Adipocyte (in vitro differentiated cells): ENCODE measurements at regions not wholly inside any gene's neighbourhood (a gene's known extent, or its start where the extent isn't known, plus 50 kb on each side); places are given as distances from the start of the nearest gene placed in this dataset.
"Not testable (repeated sequence)": the region's sequence is repeated elsewhere in the genome, so short reads cannot be mapped to it uniquely, and the experiment has no call there.

ENCODE experiments used
- DNase-seq: peaks from one replicate; pipeline ENCODE4 v3.0.0-alpha.2; 2015; ENCODE audit warnings: low read depth
- H3K27me3 ChIP-seq: replicated peaks from 2 replicates; pipeline ENCODE4 v1.7.0; 2013; ENCODE audit warnings: mild to moderate bottlenecking, low read length, moderate library complexity; ENCODE audit not compliant: control insufficient read depth, insufficient read depth
- H3K36me3 ChIP-seq: 2 replicates; pipeline ENCODE4 v1.7.0; 2013; ENCODE audit warnings: low read length, mild to moderate bottlenecking, moderate library complexity; ENCODE audit not compliant: control insufficient read depth, insufficient read depth, severe bottlenecking
- H3K4me1 ChIP-seq: 2 replicates; pipeline ENCODE4 v1.7.0; 2013; ENCODE audit warnings: mild to moderate bottlenecking, low read length, moderate library complexity; ENCODE audit not compliant: control insufficient read depth, insufficient read depth
- H3K4me3 ChIP-seq: 2 replicates; pipeline ENCODE4 v1.7.0; 2013; ENCODE audit warnings: mild to moderate bottlenecking, low read length, moderate library complexity
- H3K9ac ChIP-seq: 2 replicates; pipeline ENCODE4 v1.7.0; 2013; ENCODE audit warnings: mild to moderate bottlenecking, low read length, moderate library complexity
- H3K9me3 ChIP-seq: 2 replicates; pipeline ENCODE4 v1.7.0; 2013; ENCODE audit warnings: mild to moderate bottlenecking, low read length, moderate library complexity; ENCODE audit not compliant: control insufficient read depth

DNA sequence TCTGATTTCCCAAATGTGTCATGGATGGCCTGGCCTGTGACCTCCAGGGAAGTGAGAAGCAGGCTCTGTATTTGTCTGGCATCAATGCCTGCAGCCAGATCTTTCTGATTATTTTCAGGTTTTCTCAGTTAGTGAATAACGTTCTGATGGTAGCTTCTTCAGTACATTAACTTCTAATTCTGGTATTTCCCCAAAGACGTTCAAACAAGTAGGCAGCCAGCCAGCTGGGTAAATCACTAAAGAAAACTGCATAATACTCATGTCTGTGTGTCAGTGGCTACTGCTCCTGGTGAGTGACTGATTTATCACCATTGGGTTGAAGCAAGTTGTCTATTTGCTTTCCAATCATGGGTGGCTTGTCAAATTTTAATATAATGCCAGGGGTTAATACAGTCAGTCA, 162.6 kb upstream of the PFN2 start:
- Histone ChIP-seq H3K9me3 (no peaks in the 10 kb centered on the region), H3K9ac (no peak overlapping the region), H3K36me3 (no peaks in the 10 kb centered on the region), H3K27me3 (peaks cover 7% of the 10 kb centered on the region), H3K4me3 (no peak overlapping the region), H3K4me1 (peaks cover 13% of the 10 kb centered on the region)
- DNase-seq = no peak

DNA sequence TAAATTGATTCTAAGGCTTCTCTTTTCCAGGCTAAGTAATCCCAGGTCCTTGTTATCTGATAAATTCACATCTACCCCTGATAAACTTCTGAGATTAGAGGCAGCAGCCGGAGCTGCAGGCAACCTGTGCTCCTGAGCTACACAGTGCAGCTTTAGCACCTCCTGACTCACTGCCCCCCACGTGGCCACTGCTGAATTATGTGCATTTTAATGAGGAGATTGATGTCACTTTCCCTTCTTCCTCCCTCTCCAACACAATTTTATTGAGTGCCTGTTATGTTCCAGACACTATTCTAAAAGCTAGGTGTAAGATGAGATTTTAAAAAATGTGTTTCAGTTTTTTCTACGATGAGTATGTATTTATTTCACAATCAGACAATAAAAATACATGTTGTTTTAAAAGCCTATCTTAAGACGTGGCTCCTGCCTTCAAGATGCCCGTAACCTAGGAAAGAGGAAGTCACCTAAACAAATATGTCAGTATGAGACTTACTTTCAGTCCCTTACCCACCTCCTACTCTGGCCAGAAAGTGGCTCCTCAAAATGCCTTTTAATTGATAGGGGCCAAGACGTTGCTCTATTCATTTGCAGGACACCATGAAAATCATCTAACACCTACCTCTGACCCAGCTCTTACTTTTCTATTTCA, 161.5 kb upstream of the PFN2 start:
- H3K4me3 ChIP-seq = no peak overlapping the region
- DNase-seq = no peak
- H3K9me3 ChIP-seq = no peaks in the 10 kb centered on the region

DNA sequence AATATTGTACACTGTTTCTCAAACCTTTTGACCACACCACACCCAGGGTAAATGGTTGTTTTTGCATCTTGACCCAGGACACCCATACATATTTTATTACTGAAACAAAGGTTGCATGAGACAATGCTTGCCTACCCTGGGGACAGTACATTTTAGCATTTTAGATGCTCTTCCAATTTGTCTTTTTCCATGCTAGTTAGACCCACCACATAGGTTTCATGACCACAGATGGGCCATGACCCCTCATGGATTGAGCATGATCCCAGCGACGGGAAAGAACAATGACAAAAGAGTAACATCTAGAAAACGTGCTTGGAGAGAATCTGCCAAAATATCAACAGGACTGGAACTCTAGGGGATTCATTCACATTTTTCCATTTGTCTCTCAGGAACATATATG, 161.0 kb upstream of the PFN2 start:
- no peak overlapping the region for H3K4me3 ChIP-seq
- no peak overlapping the region for H3K9ac ChIP-seq
- no peak for DNase-seq
- peaks cover 7% of the 10 kb centered on the region for H3K27me3 ChIP-seq
- no peaks in the 10 kb centered on the region for H3K9me3 ChIP-seq
- H3K4me1 ChIP-seq = peaks cover 13% of the 10 kb centered on the region
- no peaks in the 10 kb centered on the region for H3K36me3 ChIP-seq

More for the DNA sequence above, 161.5 kb upstream of the PFN2 start:
- H3K36me3 ChIP-seq = no peaks in the 10 kb centered on the region
- peaks cover 13% of the 10 kb centered on the region for H3K4me1 ChIP-seq
- peaks cover 7% of the 10 kb centered on the region for H3K27me3 ChIP-seq
- H3K9ac ChIP-seq = no peak overlapping the region

DNA sequence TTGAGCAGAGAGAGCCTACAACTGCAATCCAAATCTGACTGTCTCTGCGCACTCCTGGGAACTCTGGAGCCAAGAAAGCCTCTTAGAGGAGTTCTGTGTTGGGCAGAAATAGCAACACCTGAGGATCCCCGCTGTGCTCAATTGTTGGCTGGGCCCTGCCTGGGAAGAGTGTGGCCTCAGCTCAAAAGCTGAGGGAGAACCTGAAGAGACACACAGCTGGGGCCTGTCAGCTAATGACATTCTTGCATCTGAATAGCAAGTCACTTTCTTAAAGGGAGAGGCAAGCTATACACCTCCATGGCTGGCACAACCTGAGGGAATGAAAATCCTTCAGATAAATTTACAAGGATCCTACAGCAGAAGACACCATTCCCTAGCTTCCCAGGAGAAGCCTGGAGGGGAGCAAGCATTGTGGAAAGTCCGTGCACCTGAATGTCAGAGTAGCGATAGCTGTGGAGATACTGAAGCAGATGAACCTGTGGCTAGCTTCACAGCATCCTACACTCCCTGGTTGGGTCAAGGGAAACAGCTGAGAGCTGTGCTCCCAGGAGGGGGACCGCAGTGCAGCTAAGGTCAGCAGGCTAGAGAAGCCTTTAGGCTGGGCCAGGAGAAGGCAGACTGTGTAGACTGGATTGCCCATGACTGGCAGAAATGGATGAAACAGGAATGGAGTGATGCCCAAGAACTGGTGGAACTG, 159.9 kb upstream of the PFN2 start:
- Histone ChIP-seq H3K36me3 (no peaks in the 10 kb centered on the region), H3K4me3 (no peak overlapping the region), H3K9me3 (no peaks in the 10 kb centered on the region), H3K27me3 (peaks cover 7% of the 10 kb centered on the region), H3K4me1 (peaks cover 8% of the 10 kb centered on the region), H3K9ac (no peak overlapping the region)
- no peak for DNase-seq

DNA sequence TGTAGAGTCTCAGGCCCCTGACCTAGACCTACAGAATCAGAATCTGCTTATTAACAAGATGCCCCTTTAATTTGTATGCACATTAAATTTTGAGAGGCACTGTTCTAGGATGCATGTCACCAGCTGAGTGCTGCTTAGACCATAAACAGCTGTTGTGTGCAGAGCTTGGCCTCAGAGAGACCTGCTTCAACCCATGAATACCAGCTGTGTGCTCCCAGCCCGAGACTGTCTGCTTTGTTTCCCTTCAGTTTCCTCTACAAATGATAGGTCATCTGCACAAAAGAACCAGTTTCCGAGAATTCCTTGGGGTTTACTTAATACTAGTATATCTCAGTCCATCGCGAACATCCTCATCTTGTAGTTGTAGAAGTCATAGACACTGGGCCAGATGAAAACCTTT, 158.5 kb upstream of the PFN2 start:
- Histone ChIP-seq H3K9ac (no peak overlapping the region), H3K36me3 (no peaks in the 10 kb centered on the region), H3K9me3 (no peaks in the 10 kb centered on the region), H3K4me3 (no peak overlapping the region), H3K4me1 (no peaks in the 10 kb centered on the region), H3K27me3 (peaks cover 7% of the 10 kb centered on the region)
- DNase-seq = no peak

DNA sequence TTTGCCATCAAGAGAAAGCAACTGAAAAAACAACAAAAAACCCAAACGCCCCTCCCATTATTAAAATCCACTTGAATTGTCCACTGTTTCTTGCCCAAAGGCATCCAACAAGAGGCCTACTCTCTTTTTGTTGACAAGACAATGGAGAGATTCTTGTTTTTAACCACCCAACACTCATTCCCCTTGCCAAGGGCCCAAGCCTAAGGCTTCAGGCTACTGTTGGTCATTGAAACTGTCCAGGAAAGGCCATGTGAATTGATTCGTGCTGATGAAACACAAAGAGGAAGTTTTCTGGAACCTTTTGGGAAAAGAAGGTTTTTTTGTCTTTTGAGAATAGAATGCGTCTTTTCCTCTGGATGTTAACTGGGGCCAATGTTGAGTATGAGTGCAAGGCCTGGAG, 157.4 kb upstream of the PFN2 start:
- DNase-seq = no peak
- peaks cover 7% of the 10 kb centered on the region for H3K27me3 ChIP-seq
- H3K9me3 ChIP-seq = no peaks in the 10 kb centered on the region
- no peaks in the 10 kb centered on the region for H3K36me3 ChIP-seq
- H3K4me1 ChIP-seq = no peaks in the 10 kb centered on the region
- H3K9ac ChIP-seq = no peak overlapping the region
- no peak overlapping the region for H3K4me3 ChIP-seq

DNA sequence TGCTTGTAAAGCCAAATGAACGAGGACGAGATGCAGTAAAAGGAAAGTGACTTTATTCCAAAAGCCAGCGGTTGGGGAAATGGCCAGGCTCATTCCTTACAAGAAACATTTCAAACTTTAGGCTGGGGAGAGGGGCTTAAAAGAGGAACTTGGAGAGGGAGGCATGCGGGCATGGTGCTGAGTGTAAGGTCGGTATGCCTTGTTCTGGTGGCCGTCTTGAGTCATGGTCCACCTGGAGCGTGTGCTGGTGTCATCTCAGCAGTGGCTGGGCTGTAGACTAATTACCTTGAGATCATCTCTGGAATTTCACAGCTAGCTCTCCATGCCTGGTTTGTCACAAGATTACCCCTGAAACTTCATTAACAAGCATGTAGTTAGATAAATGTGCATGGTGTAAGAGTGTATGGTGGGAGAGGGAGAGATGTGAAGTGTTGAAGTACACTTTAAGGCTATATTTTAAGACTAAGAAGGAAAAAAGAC, 156.4 kb upstream of the PFN2 start:
- Histone ChIP-seq H3K9ac (no peak overlapping the region), H3K36me3 (no peaks in the 10 kb centered on the region), H3K4me1 (no peaks in the 10 kb centered on the region), H3K27me3 (peaks cover 7% of the 10 kb centered on the region), H3K4me3 (no peak overlapping the region), H3K9me3 (peaks cover 4% of the 10 kb centered on the region)
- DNase-seq = no peak

DNA sequence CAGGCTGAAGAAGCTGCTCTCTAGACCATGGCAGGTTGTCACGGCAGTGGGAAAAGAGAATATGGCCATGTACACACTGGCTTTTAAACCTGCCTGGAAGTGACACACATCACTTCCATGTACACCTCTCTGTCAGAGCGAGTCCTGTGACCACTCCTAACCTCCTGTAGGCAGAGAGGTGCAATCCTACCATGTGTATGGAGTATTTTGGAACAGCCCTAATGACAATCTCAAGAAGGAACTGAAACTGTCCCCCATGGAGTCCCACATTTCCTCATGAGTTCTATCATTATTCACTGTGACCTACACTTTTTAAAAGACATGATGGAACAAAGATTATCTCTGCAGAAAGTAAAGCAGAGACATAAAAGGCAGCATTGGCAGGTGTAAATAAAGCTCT, 153.4 kb upstream of the PFN2 start:
- no peaks in the 10 kb centered on the region for H3K4me1 ChIP-seq
- peaks cover 4% of the 10 kb centered on the region for H3K9me3 ChIP-seq
- H3K9ac ChIP-seq = no peak overlapping the region
- H3K27me3 ChIP-seq = no peaks in the 10 kb centered on the region
- H3K36me3 ChIP-seq = no peaks in the 10 kb centered on the region
- no peak overlapping the region for H3K4me3 ChIP-seq
- no peak for DNase-seq

DNA sequence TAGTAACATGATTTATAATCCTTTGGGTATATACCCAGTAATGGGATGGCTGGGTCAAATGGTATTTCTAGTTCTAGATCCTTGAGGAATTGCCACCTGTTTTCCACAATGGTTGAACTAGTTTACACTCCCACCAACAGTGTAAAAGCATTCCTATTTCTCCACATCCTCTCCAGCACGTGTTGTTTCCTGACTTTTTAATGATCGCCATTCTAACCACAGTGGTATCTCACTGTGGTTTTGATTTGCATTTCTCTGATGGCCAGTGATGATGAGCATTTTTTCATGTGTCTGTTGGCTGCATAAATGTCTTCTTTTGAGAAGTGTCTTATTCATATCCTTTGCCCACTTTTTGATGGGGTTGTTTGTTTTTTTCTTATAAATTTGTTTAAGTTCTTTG, 152.6 kb upstream of the PFN2 start:
- H3K36me3 ChIP-seq, H3K9ac ChIP-seq, H3K4me1 ChIP-seq, H3K27me3 ChIP-seq, H3K9me3 ChIP-seq, DNase-seq, H3K4me3 ChIP-seq: not testable (repeated sequence)

DNA sequence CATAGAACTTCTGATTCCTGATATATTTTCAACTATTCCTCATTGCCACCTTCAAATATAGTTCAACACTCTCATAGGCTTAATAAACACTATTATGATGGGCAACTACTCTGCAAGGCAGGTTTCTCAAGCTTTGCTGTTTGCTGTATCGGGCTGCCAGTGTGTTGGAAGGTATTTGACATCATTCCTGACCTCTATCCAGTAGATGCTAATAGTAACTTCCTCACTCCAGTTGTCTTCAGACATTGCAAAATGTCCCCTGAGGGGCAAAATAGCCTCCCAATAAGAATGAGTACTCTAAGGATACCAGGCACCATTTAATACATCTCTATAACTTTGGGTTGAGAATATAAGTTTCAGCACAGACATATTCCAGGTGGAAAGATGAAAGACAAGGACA, 147.5 kb upstream of the PFN2 start:
- Histone ChIP-seq H3K27me3 (no peaks in the 10 kb centered on the region), H3K4me3 (no peak overlapping the region), H3K9me3 (peaks cover 4% of the 10 kb centered on the region), H3K9ac (no peak overlapping the region), H3K4me1 (no peaks in the 10 kb centered on the region), H3K36me3 (no peaks in the 10 kb centered on the region)
- no peak for DNase-seq

DNA sequence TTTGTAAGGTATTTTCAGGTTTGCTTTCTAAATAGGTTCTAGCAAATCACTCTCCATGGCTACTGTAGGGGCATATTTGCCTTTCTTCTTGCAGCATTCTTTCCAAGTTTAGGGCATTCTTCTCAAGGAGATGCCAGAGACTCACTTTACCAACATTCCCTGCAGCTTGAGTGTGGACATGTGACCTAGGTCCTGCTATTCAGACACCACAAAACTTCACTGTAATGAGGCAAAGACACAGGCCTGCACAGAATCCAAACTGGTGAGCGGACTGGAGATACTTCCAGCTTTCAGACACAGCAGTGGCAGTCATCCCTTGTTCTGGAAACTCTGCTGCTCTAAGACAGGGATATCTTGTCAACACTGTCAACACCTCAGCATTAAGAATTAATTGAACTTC, 146.4 kb upstream of the PFN2 start:
- no peaks in the 10 kb centered on the region for H3K27me3 ChIP-seq
- H3K36me3 ChIP-seq = no peaks in the 10 kb centered on the region
- H3K4me1 ChIP-seq = no peaks in the 10 kb centered on the region
- DNase-seq = peak; percentile 4
- H3K9me3 ChIP-seq = peaks cover under 1% of the 10 kb centered on the region
- H3K4me3 ChIP-seq = no peak overlapping the region
- H3K9ac ChIP-seq = no peak overlapping the region
